GM23338 (cell line): ENCODE measurements at regions not wholly inside any gene's neighbourhood (a gene's known extent, or its start where the extent isn't known, plus 50 kb on each side); places are given as distances from the start of the nearest gene placed in this dataset.

ENCODE experiments used
- ATAC-seq: fragments of 200-7000 bp; cut with Tn5 transposase; 3 replicates; pipeline ENCODE4 v1.9.1; 2020
- DNase-seq: peaks from one replicate; pipeline ENCODE4 v3.0.0-alpha.2; 2015; ENCODE audit warnings: low spot score
- H2AFZ ChIP-seq: fragments of 200-600 bp; sonication (generic); 2 replicates; pipeline ENCODE4 v1.8.0; 2016; ENCODE audit warnings: antibody characterized with exemption, mild to moderate bottlenecking, moderate library complexity
- H3F3A ChIP-seq: fragments of 200-600 bp; sonication (generic); replicated peaks from 2 replicates; pipeline ENCODE4 v1.8.0; 2017; ENCODE audit warnings: antibody characterized with exemption, mixed run types, low read depth
- H3K27ac ChIP-seq: fragments of 200-600 bp; sonication (generic); 2 replicates; pipeline ENCODE4 v1.6.1; 2016; ENCODE audit warnings: low read depth
- H3K27me3 ChIP-seq: fragments of 200-600 bp; sonication (generic); 2 replicates; pipeline ENCODE4 v1.8.0; 2016; ENCODE audit warnings: mild to moderate bottlenecking, mixed run types, moderate library complexity; ENCODE audit not compliant: insufficient read depth
- H3K36me3 ChIP-seq: fragments of 200-600 bp; sonication (generic); 2 replicates; pipeline ENCODE4 v1.8.0; 2016; ENCODE audit warnings: mild to moderate bottlenecking; ENCODE audit not compliant: insufficient read depth
- H3K4me1 ChIP-seq: fragments of 200-600 bp; sonication (generic); 2 replicates; pipeline ENCODE4 v1.8.0; 2016; ENCODE audit warnings: mild to moderate bottlenecking, moderate library complexity; ENCODE audit not compliant: insufficient read depth
- H3K4me2 ChIP-seq: fragments of 200-600 bp; sonication (generic); 2 replicates; pipeline ENCODE4 v1.7.1; 2017; ENCODE audit warnings: mixed run types
- H3K4me3 ChIP-seq: fragments of 200-600 bp; sonication (generic); 2 replicates; pipeline ENCODE4 v1.6.1; 2016; ENCODE audit warnings: mixed run types
- H3K79me2 ChIP-seq: fragments of 200-600 bp; sonication (generic); replicated peaks from 2 replicates; pipeline ENCODE4 v1.8.0; 2017; ENCODE audit warnings: mild to moderate bottlenecking; ENCODE audit not compliant: insufficient read depth
- H3K9me2 ChIP-seq: fragments of 200-600 bp; sonication (generic); 2 replicates; pipeline ENCODE4 v1.8.0; 2017; ENCODE audit not compliant: insufficient read depth
- H4K20me1 ChIP-seq: fragments of 200-600 bp; sonication (generic); replicated peaks from 2 replicates; pipeline ENCODE4 v1.8.0; 2017; ENCODE audit warnings: mild to moderate bottlenecking; ENCODE audit not compliant: insufficient read depth
- H3K27ac Mint-ChIP-seq: 2 replicates; pipeline ENCODE4 v1.8.0; 2020; ENCODE audit warnings: inconsistent platforms, mild to moderate bottlenecking, moderate library complexity, mixed read lengths
- H3K27me3 Mint-ChIP-seq: 3 replicates; pipeline ENCODE4 v1.8.0; 2022; ENCODE audit warnings: low read depth, mild to moderate bottlenecking, moderate library complexity, mixed read lengths, inconsistent platforms; ENCODE audit not compliant: insufficient read depth, poor library complexity
- H3K36me3 Mint-ChIP-seq: 3 replicates; pipeline ENCODE4 v1.8.0; 2021; ENCODE audit warnings: low read depth, mild to moderate bottlenecking, inconsistent platforms, moderate library complexity, mixed read lengths
- H3K4me1 Mint-ChIP-seq: 3 replicates; pipeline ENCODE4 v1.8.0; 2020; ENCODE audit warnings: mild to moderate bottlenecking, inconsistent platforms, mixed read lengths
- H3K4me3 Mint-ChIP-seq: 3 replicates; pipeline ENCODE4 v1.8.0; 2021; ENCODE audit warnings: moderate library complexity, mild to moderate bottlenecking, inconsistent platforms, mixed read lengths
- H3K9me3 Mint-ChIP-seq: 3 replicates; pipeline ENCODE4 v1.8.0; 2020; ENCODE audit warnings: moderate library complexity, mild to moderate bottlenecking, inconsistent platforms, mixed read lengths
- CREB1 ChIP-seq: fragments of 250-450 bp; sonication (Bioruptor Pico); IDR thresholded peaks from 2 replicates; pipeline ENCODE4 v1.5.0; 2020; ENCODE audit warnings: low read depth, mild to moderate bottlenecking, moderate library complexity
- CTCF ChIP-seq, 2 experiments: fragments of 200-600 bp in 1 of 2; sonication (generic) in 1 of 2; conservative IDR thresholded peaks; 2 replicates each; pipeline versions ENCODE4 v1.5.1 to v1.6.1; 2016 to 2017; ENCODE audit warnings: antibody characterized with exemption in 2 of 2, low read depth in 2 of 2, mild to moderate bottlenecking in 2 of 2, moderate library complexity in 1 of 2
- EZH2 ChIP-seq: fragments of 200-600 bp; sonication (generic); IDR thresholded peaks from one replicate; pipeline ENCODE4 v1.8.0; 2017; ENCODE audit warnings: antibody characterized with exemption, mild to moderate bottlenecking, low read depth; ENCODE audit not compliant: unreplicated experiment
- EZH2phosphoT487 ChIP-seq: fragments of 200-600 bp; sonication (generic); IDR thresholded peaks from one replicate; pipeline ENCODE4 v1.8.1; 2018; ENCODE audit warnings: antibody characterized with exemption; ENCODE audit not compliant: unreplicated experiment
- JUNB ChIP-seq: IDR thresholded peaks from one replicate; pipeline ENCODE4 v1.6.1; 2016; ENCODE audit warnings: antibody characterized with exemption; ENCODE audit not compliant: unreplicated experiment
- NANOG ChIP-seq: IDR thresholded peaks from 2 replicates; pipeline ENCODE4 v1.6.1; 2016; ENCODE audit warnings: antibody characterized with exemption, borderline replicate concordance
- POLR2AphosphoS5 ChIP-seq: IDR thresholded peaks from 2 replicates; pipeline ENCODE4 v1.6.1; 2016; ENCODE audit warnings: antibody characterized with exemption, low read depth
- REST ChIP-seq: IDR thresholded peaks from one replicate; pipeline ENCODE4 v1.6.1; 2018; ENCODE audit warnings: antibody characterized with exemption; ENCODE audit not compliant: unreplicated experiment
- STAT1 ChIP-seq: IDR thresholded peaks from one replicate; pipeline ENCODE4 v1.6.1; 2016; ENCODE audit warnings: antibody characterized with exemption; ENCODE audit not compliant: unreplicated experiment
- ZNF114 ChIP-seq: fragments of 250-450 bp; sonication (Bioruptor Pico); IDR thresholded peaks from 2 replicates; pipeline ENCODE4 v1.5.0; 2020; ENCODE audit warnings: mild to moderate bottlenecking, moderate library complexity

DNA sequence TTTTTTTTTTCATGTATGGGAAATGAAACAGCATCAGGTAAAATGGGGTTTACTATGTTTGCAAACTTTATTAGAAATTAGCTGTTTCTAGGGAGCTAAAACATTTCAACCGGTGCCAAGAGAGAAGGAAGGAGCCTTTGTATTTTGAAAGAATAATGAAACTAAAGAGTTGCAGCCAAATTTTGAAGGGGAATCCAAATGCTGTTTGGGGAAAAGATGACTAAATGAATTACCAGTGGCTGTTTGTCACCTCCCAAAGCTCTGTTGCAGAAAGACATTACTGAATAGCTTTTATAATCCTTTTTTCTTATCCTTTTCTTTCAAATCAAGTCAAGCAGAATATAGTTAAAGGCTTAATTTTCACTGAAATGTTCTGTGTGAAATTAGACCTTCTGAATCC is 591.3 kb upstream of the ADGRL2 start (continued):
- no peak for TF ChIP-seq REST
- no peak for TF ChIP-seq JUNB
- no peak for TF ChIP-seq POLR2AphosphoS5
- no peak for TF ChIP-seq ZNF114 (CRISPR knock-in tag)
- TF ChIP-seq CREB1 (CRISPR knock-in tag): no peak
- no peak for TF ChIP-seq STAT1
- no peak for TF ChIP-seq EZH2phosphoT487
- TF ChIP-seq NANOG: no peak

DNA sequence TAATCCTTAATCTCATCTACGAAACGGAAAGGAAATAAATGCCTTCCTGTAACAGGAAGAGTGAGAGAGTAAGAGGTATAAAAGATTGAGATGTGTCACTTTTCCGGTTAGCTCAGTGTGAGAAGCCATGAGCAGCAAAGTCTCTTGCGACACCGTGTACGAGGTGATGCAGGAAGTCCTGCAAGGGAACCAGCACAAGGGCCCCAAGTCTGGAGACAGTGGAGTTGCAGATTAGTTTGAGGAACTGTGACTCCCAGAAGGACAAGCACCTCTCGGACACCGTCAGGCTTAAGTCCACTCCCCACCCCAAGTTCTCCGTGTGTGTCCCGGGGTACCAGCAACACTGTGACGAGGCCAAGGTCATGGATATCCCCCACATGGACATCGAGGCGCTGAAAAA is 592.3 kb upstream of the ADGRL2 start:
- no peak overlapping the region for H3K4me3 ChIP-seq
- H3K9me2 ChIP-seq: no peaks in the 10 kb centered on the region
- TF ChIP-seq EZH2 (no peak), EZH2phosphoT487 (no peak), REST (no peak), CTCF (conservative IDR thresholded peaks at IDR 0.05; ENCODE audit: low read depth in 2 of 2) (no peak), POLR2AphosphoS5 (no peak)
- H3F3A ChIP-seq: no peaks in the 10 kb centered on the region
- no peaks in the 10 kb centered on the region for H4K20me1 ChIP-seq
- Mint-ChIP-seq H3K27me3 (no peaks in the 10 kb centered on the region), H3K36me3 (peaks cover 7% of the 10 kb centered on the region; the same call in 2 of the 3 replicates), H3K4me3 (no peak overlapping the region), H3K9me3 (no peaks in the 10 kb centered on the region; the same call in 2 of the 3 replicates), H3K4me1 (peaks cover 38% of the 10 kb centered on the region), H3K27ac (no peak overlapping the region)
- H3K79me2 ChIP-seq: no peaks in the 10 kb centered on the region
- H3K27ac ChIP-seq: no peak overlapping the region
- no peaks in the 10 kb centered on the region for H3K36me3 ChIP-seq
- H3K4me2 ChIP-seq: no peak overlapping the region
- no peaks in the 10 kb centered on the region for H3K27me3 ChIP-seq
- DNase-seq (no peak), ATAC-seq (no peak)
- peaks cover 29% of the 10 kb centered on the region for H3K4me1 ChIP-seq
- H2AFZ ChIP-seq: no peak overlapping the region
